Brain microvascular endothelial cell (primary cell): ENCODE measurements at regions not wholly inside any gene's neighbourhood (a gene's known extent, or its start where the extent isn't known, plus 50 kb on each side); places are given as distances from the start of the nearest gene placed in this dataset.

Experiments used
- DNase-seq: peaks from one replicate; pipeline ENCODE4 v3.0.0-alpha.2; 2020
- H3K27ac ChIP-seq: fragments of 250-450 bp; sonication (Bioruptor Pico); 2 replicates; pipeline ENCODE4 v1.5.1; 2020; ENCODE audit warnings: mild to moderate bottlenecking, moderate library complexity
- H3K27me3 ChIP-seq: fragments of 250-450 bp; sonication (Bioruptor Pico); replicated peaks from 2 replicates; pipeline ENCODE4 v1.5.1; 2020; ENCODE audit warnings: mild to moderate bottlenecking
- H3K36me3 ChIP-seq: fragments of 250-450 bp; sonication (Bioruptor Pico); replicated peaks from 2 replicates; pipeline ENCODE4 v1.5.1; 2020; ENCODE audit warnings: mild to moderate bottlenecking
- H3K4me3 ChIP-seq: 2 replicates; pipeline ENCODE4 v1.5.1; 2011; ENCODE audit warnings: low read depth, mild to moderate bottlenecking, control low read depth, low read length, moderate library complexity
- in situ Hi-C: cut with HindIII; loops from 2 replicates; pipeline ENCODE4 v1.10.0; 2017; ENCODE audit warnings: low sequenced_read_pairs, low pct_ligation_motif_present
- TF ChIP-seq, protein P1 (sequence below): IDR thresholded peaks from 2 replicates; pipeline ENCODE4 v1.5.1; 2011; ENCODE audit warnings: low read depth, mild to moderate bottlenecking, moderate library complexity, low read length, control low read depth, inconsistent platforms; ENCODE audit errors: missing control alignments

DNA sequence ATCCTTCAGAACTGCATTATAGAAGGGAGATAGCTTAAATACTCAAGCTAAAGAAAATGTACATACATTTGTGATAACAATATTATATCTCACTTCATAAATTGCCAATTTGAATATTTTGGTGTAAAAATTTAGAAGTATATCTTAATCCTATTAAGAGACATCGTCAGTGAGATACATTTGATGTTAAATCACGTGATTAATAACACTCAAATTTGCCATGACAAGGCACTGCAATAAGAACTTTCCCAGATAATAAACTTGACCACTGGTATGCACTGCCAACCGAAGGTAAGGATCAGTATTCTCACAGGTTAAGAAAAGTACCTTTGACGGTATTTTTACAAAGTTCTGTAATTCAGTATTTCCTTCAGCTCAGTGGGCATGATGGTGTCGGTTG is 764.7 kb upstream of the FRG1 start:
- no peaks in the 10 kb centered on the region for H3K27me3 ChIP-seq
- no peaks in the 10 kb centered on the region for H3K36me3 ChIP-seq
- no peak overlapping the region for H3K4me3 ChIP-seq
- in situ Hi-C loops = no loop called here
- TF ChIP-seq, protein P1, sequence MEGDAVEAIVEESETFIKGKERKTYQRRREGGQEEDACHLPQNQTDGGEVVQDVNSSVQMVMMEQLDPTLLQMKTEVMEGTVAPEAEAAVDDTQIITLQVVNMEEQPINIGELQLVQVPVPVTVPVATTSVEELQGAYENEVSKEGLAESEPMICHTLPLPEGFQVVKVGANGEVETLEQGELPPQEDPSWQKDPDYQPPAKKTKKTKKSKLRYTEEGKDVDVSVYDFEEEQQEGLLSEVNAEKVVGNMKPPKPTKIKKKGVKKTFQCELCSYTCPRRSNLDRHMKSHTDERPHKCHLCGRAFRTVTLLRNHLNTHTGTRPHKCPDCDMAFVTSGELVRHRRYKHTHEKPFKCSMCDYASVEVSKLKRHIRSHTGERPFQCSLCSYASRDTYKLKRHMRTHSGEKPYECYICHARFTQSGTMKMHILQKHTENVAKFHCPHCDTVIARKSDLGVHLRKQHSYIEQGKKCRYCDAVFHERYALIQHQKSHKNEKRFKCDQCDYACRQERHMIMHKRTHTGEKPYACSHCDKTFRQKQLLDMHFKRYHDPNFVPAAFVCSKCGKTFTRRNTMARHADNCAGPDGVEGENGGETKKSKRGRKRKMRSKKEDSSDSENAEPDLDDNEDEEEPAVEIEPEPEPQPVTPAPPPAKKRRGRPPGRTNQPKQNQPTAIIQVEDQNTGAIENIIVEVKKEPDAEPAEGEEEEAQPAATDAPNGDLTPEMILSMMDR = no peak
- no peak overlapping the region for H3K27ac ChIP-seq
- DNase-seq = no peak

DNA sequence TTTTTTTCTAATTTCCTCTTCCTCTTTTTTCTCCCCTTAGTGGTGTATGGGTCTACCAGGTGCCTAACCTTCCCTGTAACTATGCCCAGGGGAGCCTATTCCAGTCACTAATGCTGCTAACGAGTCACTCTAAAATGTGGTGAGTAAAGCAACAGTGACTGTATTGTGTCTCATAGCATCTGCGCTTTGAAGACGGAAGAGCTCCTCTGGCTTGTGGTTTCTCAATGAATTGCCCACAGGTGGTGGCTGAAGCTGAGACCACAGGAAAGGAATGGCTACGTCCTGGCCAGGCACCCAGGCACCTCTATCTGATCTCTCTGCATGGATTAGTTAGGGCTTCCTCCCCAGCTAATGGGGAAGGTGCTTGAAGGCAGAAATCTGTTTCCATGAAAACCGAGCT is 763.5 kb upstream of the FRG1 start:
- Histone ChIP-seq H3K27me3 (no peaks in the 10 kb centered on the region), H3K27ac (no peak overlapping the region), H3K36me3 (no peaks in the 10 kb centered on the region), H3K4me3 (no peak overlapping the region)
- TF ChIP-seq, protein P1 = no peak
- in situ Hi-C loops = no loop called here
- DNase-seq = no peak

DNA sequence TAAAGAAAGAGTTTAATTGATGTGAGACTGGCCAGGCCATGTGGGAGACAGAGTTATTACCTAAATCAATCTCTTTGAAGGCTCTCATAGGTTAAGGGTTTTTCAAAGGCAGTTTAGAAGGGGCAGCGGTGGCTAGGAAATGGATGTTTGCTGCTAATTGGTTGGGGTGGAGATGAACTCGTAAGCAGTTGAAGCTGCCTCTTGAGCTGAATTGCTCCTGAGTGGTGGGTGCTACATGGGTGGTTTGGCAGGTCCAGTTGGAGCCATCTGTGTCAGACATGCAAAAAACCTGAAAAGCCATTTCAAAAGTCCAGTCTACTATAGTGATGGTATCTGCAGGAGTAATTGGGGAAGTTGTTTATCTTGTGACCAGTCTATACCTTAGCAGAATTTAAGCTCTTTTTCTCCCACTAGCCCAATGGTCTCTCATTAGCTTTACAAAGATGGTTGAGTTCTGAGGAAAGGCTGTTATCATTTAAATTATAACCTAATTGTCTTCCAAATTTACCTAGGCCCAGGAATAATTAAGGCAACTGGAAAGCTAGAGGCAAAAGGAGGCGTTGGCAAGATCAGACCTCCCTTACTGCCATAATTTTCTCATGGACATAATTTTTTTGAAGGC is 762.4 kb upstream of the FRG1 start:
- Histone ChIP-seq H3K27ac (no peak overlapping the region), H3K36me3 (no peaks in the 10 kb centered on the region), H3K27me3 (no peaks in the 10 kb centered on the region), H3K4me3 (no peak overlapping the region)
- in situ Hi-C loops = no loop called here
- TF ChIP-seq, protein P1 = no peak
- DNase-seq = no peak

DNA sequence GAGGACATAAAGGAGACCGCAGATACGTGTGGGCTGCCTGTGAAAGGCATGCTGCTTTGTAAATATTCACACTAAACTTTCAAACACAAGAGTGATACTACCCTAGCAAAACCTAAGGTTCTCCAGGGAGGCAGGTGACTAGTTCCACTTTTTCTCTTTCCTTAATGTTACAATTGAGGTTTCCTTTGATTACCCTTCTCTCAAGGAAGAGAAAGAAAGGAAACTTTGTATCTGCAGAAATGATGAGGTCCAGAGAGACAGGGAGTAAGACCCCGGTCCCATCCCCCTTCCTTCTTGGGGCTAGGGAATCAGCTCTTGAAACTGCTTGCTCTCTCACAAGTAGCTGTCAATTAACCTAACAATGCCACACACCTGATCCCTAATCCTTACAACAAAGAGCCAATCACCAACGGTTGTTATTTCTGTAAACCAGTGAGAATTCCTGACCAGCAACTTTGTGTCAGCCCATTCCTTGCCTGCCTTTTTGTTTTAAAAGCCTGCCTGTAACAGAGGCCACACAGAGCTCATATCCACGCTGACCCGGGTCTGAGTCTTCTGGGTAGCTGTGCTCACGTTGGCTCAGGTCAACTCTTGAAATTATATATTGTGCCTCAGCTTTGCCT is 754.8 kb upstream of the FRG1 start:
- no peak for DNase-seq
- Histone ChIP-seq H3K4me3 (no peak overlapping the region), H3K27ac (no peak overlapping the region), H3K36me3 (no peaks in the 10 kb centered on the region), H3K27me3 (no peaks in the 10 kb centered on the region)
- TF ChIP-seq, protein P1 = no peak
- in situ Hi-C loops = no loop called here

DNA sequence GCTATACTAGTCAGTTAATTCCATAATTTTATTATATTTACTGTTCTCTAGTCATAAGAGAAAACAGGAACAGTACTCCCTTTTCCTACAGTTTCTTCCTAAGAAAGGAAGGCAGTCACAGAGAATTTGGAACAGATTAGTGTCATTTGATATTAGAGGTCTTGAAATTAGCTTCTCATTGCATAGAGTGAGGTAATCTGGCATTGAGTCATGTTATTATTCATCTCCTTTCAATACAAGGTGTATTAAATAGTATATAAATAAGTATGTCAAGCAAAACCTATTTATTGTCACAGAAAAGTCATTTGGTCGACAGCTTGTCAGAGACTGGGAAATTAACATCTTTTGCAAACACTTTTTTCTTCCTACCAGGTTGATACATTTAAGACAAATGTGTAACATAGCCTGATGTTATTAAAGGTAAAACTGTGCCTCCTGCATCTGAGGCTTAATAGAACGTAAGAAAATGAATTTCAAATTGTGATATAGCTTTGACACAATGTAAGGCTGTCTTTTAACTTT is 753.1 kb upstream of the FRG1 start:
- no peak overlapping the region for H3K27ac ChIP-seq
- H3K4me3 ChIP-seq = no peak overlapping the region
- no peaks in the 10 kb centered on the region for H3K36me3 ChIP-seq
- in situ Hi-C loops = no loop called here
- TF ChIP-seq, protein P1 = no peak
- no peak for DNase-seq
- H3K27me3 ChIP-seq = no peaks in the 10 kb centered on the region
